Femur (tissue), 1 donor: ENCODE measurements at regions not wholly inside any gene's neighbourhood (a gene's known extent, or its start where the extent isn't known, plus 50 kb on each side); places are given as distances from the start of the nearest gene placed in this dataset.
A peak's percentile ranks its signal among the peaks of the same experiment; 100 is the strongest.

Experiments used
- DNase-seq: peaks from one replicate; pipeline ENCODE4 v3.0.0-alpha.2; 2017

- no peak for DNase-seq
These were observed 126.1 kb upstream of the SNTG2 start for GRCh38 chr2:824524-824923.

GRCh38 chr2:821546-821945 is 129.1 kb upstream of the SNTG2 start:
- DNase-seq = no peak

GRCh38 chr2:819601-820000 is 131.0 kb upstream of the SNTG2 start:
- no peak for DNase-seq

GRCh38 chr2:819121-819520 is 131.5 kb upstream of the SNTG2 start:
- no peak for DNase-seq

GRCh38 chr2:817336-818015 is 133.2 kb upstream of the SNTG2 start:
- no peak for DNase-seq

- no peak for DNase-seq
These were observed 134.4 kb upstream of the SNTG2 start for GRCh38 chr2:816278-816677.

- no peak for DNase-seq
These were observed 133.2 kb upstream of the TMEM18 start for GRCh38 chr2:810397-810796.

GRCh38 chr2:807300-807699 is 130.1 kb upstream of the TMEM18 start:
- DNase-seq = no peak

GRCh38 chr2:805664-806063 is 128.5 kb upstream of the TMEM18 start:
- DNase-seq = no peak

- DNase-seq = no peak
These were observed 120.8 kb upstream of the TMEM18 start for GRCh38 chr2:797993-798392.

GRCh38 chr2:797556-797955 is 120.3 kb upstream of the TMEM18 start:
- DNase-seq = no peak

- no peak for DNase-seq
These were observed 119.2 kb upstream of the TMEM18 start for GRCh38 chr2:796141-796985.

GRCh38 chr2:795531-796041 is 118.4 kb upstream of the TMEM18 start:
- DNase-seq = peak; percentile 66

- DNase-seq = peak; percentile 37
These were observed 117.5 kb upstream of the TMEM18 start for GRCh38 chr2:794554-795241.

GRCh38 chr2:793236-793635 is 116.0 kb upstream of the TMEM18 start:
- DNase-seq = no peak

- DNase-seq = no peak
These were observed 115.5 kb upstream of the TMEM18 start for GRCh38 chr2:792687-793086.

- no peak for DNase-seq
These were observed 113.5 kb upstream of the TMEM18 start for GRCh38 chr2:790634-791245.

GRCh38 chr2:790081-790480 is 112.9 kb upstream of the TMEM18 start:
- DNase-seq = no peak

GRCh38 chr2:789529-789928 is 112.3 kb upstream of the TMEM18 start:
- no peak for DNase-seq

- no peak for DNase-seq
These were observed 111.2 kb upstream of the TMEM18 start for GRCh38 chr2:788227-789032.

GRCh38 chr2:784753-785152 is 107.5 kb upstream of the TMEM18 start:
- DNase-seq = no peak

- no peak for DNase-seq
These were observed 103.4 kb upstream of the TMEM18 start for GRCh38 chr2:780581-780980.
